HepG2 (cell line): ENCODE measurements at regions not wholly inside any gene's neighbourhood (a gene's known extent, or its start where the extent isn't known, plus 50 kb on each side); places are given as distances from the start of the nearest gene placed in this dataset.

Experiments used
- CBX5 ChIP-seq: sonication (generic); formaldehyde crosslinking; IDR thresholded peaks from 2 replicates; pipeline ENCODE4 v1.4.0; 2020; ENCODE audit warnings: missing genetic modification reagents, borderline replicate concordance
- CREM ChIP-seq, 2 experiments: sonication (generic) in 1 of 2; formaldehyde crosslinking in 1 of 2; IDR thresholded peaks; 2 replicates each; pipeline versions ENCODE4 v1.4.0 to v1.6.1; 2016 to 2020; ENCODE audit warnings: antibody characterized with exemption in 1 of 2, mild to moderate bottlenecking in 1 of 2, missing genetic modification reagents in 1 of 2
- FOXM1 ChIP-seq: sonication (generic); formaldehyde crosslinking; IDR thresholded peaks from 2 replicates; pipeline ENCODE4 v1.5.0; 2020; ENCODE audit warnings: missing genetic modification reagents
- HHEX ChIP-seq: IDR thresholded peaks from 2 replicates; pipeline ENCODE4 v1.6.1; 2016; ENCODE audit warnings: control low read depth
- MBD4 ChIP-seq: IDR thresholded peaks from 2 replicates; pipeline ENCODE4 v1.6.1; 2012; ENCODE audit warnings: low read length, inconsistent platforms, borderline replicate concordance
- NONO ChIP-seq, 2 experiments: fragments of 450-650 bp in 1 of 2; sonication (generic) in 1 of 2; formaldehyde crosslinking in 1 of 2; IDR thresholded peaks in 1 of 2; conservative IDR thresholded peaks in 1 of 2; 2 replicates each; pipeline versions ENCODE4 v1.6.1 to v1.8.0; 2017 to 2022; ENCODE audit warnings: mild to moderate bottlenecking in 1 of 2, missing genetic modification reagents in 1 of 2, moderate library complexity in 1 of 2
- SIX1 ChIP-seq: sonication (generic); formaldehyde crosslinking; IDR thresholded peaks from 2 replicates; pipeline ENCODE4 v1.4.0; 2020; ENCODE audit warnings: missing genetic modification reagents, borderline replicate concordance
- SNAPC4 ChIP-seq: sonication (generic); formaldehyde crosslinking; IDR thresholded peaks from 2 replicates; pipeline ENCODE4 v1.4.0; 2020; ENCODE audit warnings: mild to moderate bottlenecking, missing genetic modification reagents
- SRSF9 ChIP-seq: fragments of 200-400 bp; formaldehyde crosslinking; IDR thresholded peaks from 2 replicates; pipeline ENCODE4 v1.6.1; 2018; ENCODE audit warnings: borderline replicate concordance, mild to moderate bottlenecking, low read depth, low read length; ENCODE audit not compliant: insufficient read depth, poor library complexity, severe bottlenecking
- TP53 ChIP-seq: sonication (generic); formaldehyde crosslinking; conservative IDR thresholded peaks from 2 replicates; pipeline ENCODE4 v1.4.0; 2020; ENCODE audit warnings: missing genetic modification reagents
- ZFP36 ChIP-seq: fragments of 150-350 bp; IDR thresholded peaks from 2 replicates; pipeline ENCODE4 v1.6.1; 2018; ENCODE audit warnings: borderline replicate concordance, low read length, low read depth; ENCODE audit not compliant: partially characterized antibody
- ZFY ChIP-seq: sonication (generic); formaldehyde crosslinking; IDR thresholded peaks from 2 replicates; pipeline ENCODE4 v1.4.0; 2020; ENCODE audit warnings: missing genetic modification reagents
- ZNF350 ChIP-seq: sonication (generic); formaldehyde crosslinking; IDR thresholded peaks from 2 replicates; pipeline ENCODE4 v1.4.0; 2020; ENCODE audit warnings: mild to moderate bottlenecking, low read depth, missing genetic modification reagents, borderline replicate concordance
- ZNF44 ChIP-seq: sonication (generic); formaldehyde crosslinking; IDR thresholded peaks from 2 replicates; pipeline ENCODE4 v1.5.1; 2020; ENCODE audit warnings: mild to moderate bottlenecking, missing genetic modification reagents
- ZNF484 ChIP-seq: sonication (generic); formaldehyde crosslinking; IDR thresholded peaks from 2 replicates; pipeline ENCODE4 v1.5.1; 2020; ENCODE audit warnings: mild to moderate bottlenecking, low read depth, missing genetic modification reagents, borderline replicate concordance
- ZNF543 ChIP-seq: sonication (generic); formaldehyde crosslinking; IDR thresholded peaks from 2 replicates; pipeline ENCODE4 v1.4.0; 2020; ENCODE audit warnings: mild to moderate bottlenecking, missing genetic modification reagents
- ZNF720 ChIP-seq: sonication (generic); formaldehyde crosslinking; IDR thresholded peaks from 2 replicates; pipeline ENCODE4 v1.4.0; 2020; ENCODE audit warnings: missing genetic modification reagents
- ZSCAN12 ChIP-seq: sonication (generic); formaldehyde crosslinking; IDR thresholded peaks from 2 replicates; pipeline ENCODE4 v1.9.0; 2021; ENCODE audit warnings: mild to moderate bottlenecking, missing genetic modification reagents
- TF ChIP-seq, protein P1 (sequence below): sonication (generic); formaldehyde crosslinking; IDR thresholded peaks from 2 replicates; pipeline ENCODE4 v1.4.0; 2020; ENCODE audit warnings: missing genetic modification reagents
- TF ChIP-seq, protein P2 (sequence below): sonication (generic); formaldehyde crosslinking; IDR thresholded peaks from 2 replicates; pipeline ENCODE4 v1.5.0; 2020; ENCODE audit warnings: missing genetic modification reagents

GRCh38 chr22:27670701-27671412, 130.7 kb downstream of the MN1 start (continued):
- no peak for TF ChIP-seq SRSF9
- TF ChIP-seq ZNF350 = no peak
- no peak for TF ChIP-seq ZNF543 (CRISPR knock-in tag)
- no peak for TF ChIP-seq ZNF44 (CRISPR knock-in tag)
- no peak for TF ChIP-seq ZSCAN12 (CRISPR knock-in tag)
- peak; percentile 80 for TF ChIP-seq ZFY (CRISPR knock-in tag)
- no peak for TF ChIP-seq CREM (IDR thresholded peaks at IDR 0.05)
- TF ChIP-seq CREM (CRISPR knock-in tag; IDR thresholded peaks at IDR 0.05) = no peak
- TF ChIP-seq SNAPC4 (CRISPR knock-in tag) = no peak
- TF ChIP-seq, protein P1, sequence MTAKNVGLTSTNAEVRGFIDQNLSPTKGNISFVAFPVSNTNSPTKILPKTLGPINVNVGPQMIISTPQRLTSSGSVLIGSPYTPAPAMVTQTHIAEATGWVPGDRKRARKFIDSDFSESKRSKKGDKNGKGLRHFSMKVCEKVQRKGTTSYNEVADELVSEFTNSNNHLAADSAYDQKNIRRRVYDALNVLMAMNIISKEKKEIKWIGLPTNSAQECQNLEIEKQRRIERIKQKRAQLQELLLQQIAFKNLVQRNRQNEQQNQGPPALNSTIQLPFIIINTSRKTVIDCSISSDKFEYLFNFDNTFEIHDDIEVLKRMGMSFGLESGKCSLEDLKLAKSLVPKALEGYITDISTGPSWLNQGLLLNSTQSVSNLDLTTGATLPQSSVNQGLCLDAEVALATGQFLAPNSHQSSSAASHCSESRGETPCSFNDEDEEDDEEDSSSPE (CRISPR knock-in tag) = no peak
- TF ChIP-seq FOXM1 (CRISPR knock-in tag) = no peak
- no peak for TF ChIP-seq NONO (IDR thresholded peaks at IDR 0.05)
- TF ChIP-seq NONO (CRISPR knock-in tag; conservative IDR thresholded peaks at IDR 0.05) = no peak
- no peak for TF ChIP-seq SIX1 (CRISPR knock-in tag)
- TF ChIP-seq ZNF484 (CRISPR knock-in tag) = no peak
- no peak for TF ChIP-seq CBX5 (CRISPR knock-in tag)
- TF ChIP-seq, protein P2, sequence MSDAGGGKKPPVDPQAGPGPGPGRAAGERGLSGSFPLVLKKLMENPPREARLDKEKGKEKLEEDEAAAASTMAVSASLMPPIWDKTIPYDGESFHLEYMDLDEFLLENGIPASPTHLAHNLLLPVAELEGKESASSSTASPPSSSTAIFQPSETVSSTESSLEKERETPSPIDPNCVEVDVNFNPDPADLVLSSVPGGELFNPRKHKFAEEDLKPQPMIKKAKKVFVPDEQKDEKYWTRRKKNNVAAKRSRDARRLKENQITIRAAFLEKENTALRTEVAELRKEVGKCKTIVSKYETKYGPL (CRISPR knock-in tag) = no peak
- peak; percentile 67 for TF ChIP-seq ZFP36
- TF ChIP-seq ZNF720 (CRISPR knock-in tag) = no peak
- TF ChIP-seq TP53 (CRISPR knock-in tag) = no peak
- TF ChIP-seq MBD4 = no peak
- no peak for TF ChIP-seq HHEX
